Peyer's patch (tissue), 4 donors: ENCODE measurements at regions not wholly inside any gene's neighbourhood (a gene's known extent, or its start where the extent isn't known, plus 50 kb on each side); places are given as distances from the start of the nearest gene placed in this dataset.

ENCODE experiments used
- POLR2A ChIP-seq, 2 donors: fragments of 450-650 bp; IDR thresholded peaks; one replicate each; pipeline ENCODE4 v1.5.1; 2017; ENCODE audit warnings: antibody characterized with exemption in 2 of 2, mild to moderate bottlenecking in 2 of 2, moderate library complexity in 2 of 2
- TF ChIP-seq, protein P1 (sequence below), 6 experiments: fragments of 450-650 bp in 4 of 6; fragments of 200-600 bp in 2 of 6; sonication (generic) in 1 of 6; IDR thresholded peaks; one replicate each; pipeline ENCODE4 v1.5.1; 2017 to 2019; ENCODE audit warnings: antibody characterized with exemption in 6 of 6, mild to moderate bottlenecking in 3 of 6, moderate library complexity in 1 of 6

GRCh38 chr15:69994429-69995205, 103.1 kb downstream of the TLE3 start:
- TF ChIP-seq, protein P1, sequence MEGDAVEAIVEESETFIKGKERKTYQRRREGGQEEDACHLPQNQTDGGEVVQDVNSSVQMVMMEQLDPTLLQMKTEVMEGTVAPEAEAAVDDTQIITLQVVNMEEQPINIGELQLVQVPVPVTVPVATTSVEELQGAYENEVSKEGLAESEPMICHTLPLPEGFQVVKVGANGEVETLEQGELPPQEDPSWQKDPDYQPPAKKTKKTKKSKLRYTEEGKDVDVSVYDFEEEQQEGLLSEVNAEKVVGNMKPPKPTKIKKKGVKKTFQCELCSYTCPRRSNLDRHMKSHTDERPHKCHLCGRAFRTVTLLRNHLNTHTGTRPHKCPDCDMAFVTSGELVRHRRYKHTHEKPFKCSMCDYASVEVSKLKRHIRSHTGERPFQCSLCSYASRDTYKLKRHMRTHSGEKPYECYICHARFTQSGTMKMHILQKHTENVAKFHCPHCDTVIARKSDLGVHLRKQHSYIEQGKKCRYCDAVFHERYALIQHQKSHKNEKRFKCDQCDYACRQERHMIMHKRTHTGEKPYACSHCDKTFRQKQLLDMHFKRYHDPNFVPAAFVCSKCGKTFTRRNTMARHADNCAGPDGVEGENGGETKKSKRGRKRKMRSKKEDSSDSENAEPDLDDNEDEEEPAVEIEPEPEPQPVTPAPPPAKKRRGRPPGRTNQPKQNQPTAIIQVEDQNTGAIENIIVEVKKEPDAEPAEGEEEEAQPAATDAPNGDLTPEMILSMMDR (IDR thresholded peaks at IDR 0.05), result no peak
- no peak for TF ChIP-seq POLR2A (IDR thresholded peaks at IDR 0.05)
